OCI-LY7 (cell line): ENCODE measurements at regions not wholly inside any gene's neighbourhood (a gene's known extent, or its start where the extent isn't known, plus 50 kb on each side); places are given as distances from the start of the nearest gene placed in this dataset.

Experiments
- BruUV-seq: library from RNA; stranded (reverse); fragments of 400-500 nt; replicated peaks from 2 replicates; lab custom pipeline; 2021; lab: Mats Ljungman, UMichigan
- CTCF ChIA-PET: fragments of 300-600 bp; sonication (Branson Sonifier 250); formaldehyde crosslinking; loops from one replicate; lab custom pipeline; 2022; ENCODE audit warnings: antibody characterized with exemption; ENCODE audit not compliant: unreplicated experiment; lab: Charles Lee
- POLR2A ChIA-PET: fragments of 300-600 bp; sonication (Branson Sonifier 250); formaldehyde crosslinking; loops from one replicate; lab custom pipeline; 2022; ENCODE audit warnings: antibody characterized with exemption; lab: Charles Lee
- DNase-seq: peaks from one replicate; pipeline ENCODE4 v3.0.0-alpha.2; 2015; ENCODE audit warnings: low spot score
- H2AFZ ChIP-seq: fragments of 200-600 bp; sonication (generic), shearing (Covaris generic); 2 replicates; pipeline ENCODE4 v1.6.1; 2014; ENCODE audit warnings: mild to moderate bottlenecking, antibody characterized with exemption, low read length, moderate library complexity
- H3K27ac ChIP-seq: fragments of 200-600 bp; sonication (generic); 2 replicates; pipeline ENCODE4 v1.5.1; 2014; ENCODE audit warnings: mixed run types, low read depth, mild to moderate bottlenecking, moderate library complexity, low read length, inconsistent platforms; ENCODE audit not compliant: poor library complexity, severe bottlenecking
- H3K36me3 ChIP-seq: fragments of 200-600 bp; sonication (generic); 2 replicates; pipeline ENCODE4 v1.6.1; 2014; ENCODE audit warnings: mild to moderate bottlenecking, antibody characterized with exemption, low read length, moderate library complexity, mixed read lengths; ENCODE audit not compliant: insufficient read depth
- H3K4me1 ChIP-seq: fragments of 200-600 bp; sonication (generic); 2 replicates; pipeline ENCODE4 v1.5.1; 2014; ENCODE audit warnings: mild to moderate bottlenecking, low read length; ENCODE audit not compliant: insufficient read depth, poor library complexity, severe bottlenecking
- H3K4me2 ChIP-seq: fragments of 200-600 bp; sonication (generic); 2 replicates; pipeline ENCODE4 v1.6.1; 2014; ENCODE audit warnings: mild to moderate bottlenecking, low read length
- H3K4me3 ChIP-seq: fragments of 200-600 bp; sonication (generic); 2 replicates; pipeline ENCODE4 v1.5.1; 2014; ENCODE audit warnings: mild to moderate bottlenecking, low read depth, low read length; ENCODE audit not compliant: poor library complexity, severe bottlenecking
- H3K79me2 ChIP-seq: fragments of 200-600 bp; sonication (generic); 2 replicates; pipeline ENCODE4 v1.6.1; 2016; ENCODE audit warnings: low read depth, mild to moderate bottlenecking, low read length, moderate library complexity, mixed read lengths; ENCODE audit not compliant: insufficient read depth
- H3K9me2 ChIP-seq: fragments of 200-600 bp; sonication (generic); 2 replicates; pipeline ENCODE4 v1.6.1; 2016; ENCODE audit warnings: mild to moderate bottlenecking, low read length, mixed read lengths; ENCODE audit not compliant: insufficient read depth
- H3K9me3 ChIP-seq: fragments of 200-600 bp; sonication (generic); 2 replicates; pipeline ENCODE4 v1.6.1; 2014; ENCODE audit warnings: mild to moderate bottlenecking, mixed run types, low read length, mixed read lengths
- H4K20me1 ChIP-seq: fragments of 200-600 bp; sonication (generic); 2 replicates; pipeline ENCODE4 v1.6.1; 2014; ENCODE audit warnings: mild to moderate bottlenecking, antibody characterized with exemption, low read length, moderate library complexity, mixed read lengths; ENCODE audit not compliant: insufficient read depth
- EZH2phosphoT487 ChIP-seq: fragments of 200-600 bp; sonication (generic); IDR thresholded peaks from 2 replicates; pipeline ENCODE4 v1.6.1; 2018; ENCODE audit warnings: low read depth, borderline replicate concordance, mild to moderate bottlenecking, mixed run types, antibody characterized with exemption, low read length, moderate library complexity, mixed read lengths
- intact Hi-C: fragments of 100-400 bp; cut with micrococcal nuclease; formaldehyde crosslinking; loops from one replicate; pipeline ENCODE4 v1.10.0; 2022; ENCODE audit not compliant: unreplicated experiment
- TF ChIP-seq, protein P1 (sequence below): fragments of 200-600 bp; sonication (generic); conservative IDR thresholded peaks from 2 replicates; pipeline ENCODE4 v1.5.1; 2014; ENCODE audit warnings: mild to moderate bottlenecking, antibody characterized with exemption, low read length, moderate library complexity, mixed read lengths

DNA sequence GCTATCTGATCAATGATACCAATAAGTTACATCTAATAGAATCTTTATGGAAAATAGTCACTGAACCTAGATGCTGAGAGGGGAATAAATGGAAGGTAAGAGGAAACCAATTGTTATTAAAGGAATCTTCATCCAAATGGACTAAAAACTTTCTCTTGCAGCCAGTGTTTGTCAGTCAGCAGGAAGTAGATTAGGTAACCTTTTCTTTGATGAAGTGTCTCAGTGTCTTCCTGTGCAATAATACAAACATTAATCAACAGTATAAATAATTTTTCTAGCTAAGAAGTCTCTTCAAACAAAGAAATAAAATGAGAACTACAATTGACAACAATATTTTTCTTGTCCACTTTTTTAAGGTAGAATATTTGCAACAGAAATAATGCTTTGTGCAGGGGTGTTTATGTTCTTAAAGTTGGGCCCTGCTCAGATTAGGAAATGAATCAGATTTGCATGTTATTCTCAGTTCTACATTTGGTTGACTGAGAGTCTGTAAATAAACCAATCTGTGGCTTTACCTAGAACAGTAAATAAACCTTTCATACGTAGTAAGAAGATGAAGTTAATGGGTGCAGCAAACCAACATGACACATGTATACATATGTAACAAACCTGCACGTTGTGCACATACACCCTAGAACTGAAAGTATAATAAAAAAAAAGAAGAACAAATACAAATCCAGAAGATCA lies 391.4 kb downstream of the MRPL39 start:
- intact Hi-C loops: no loop called here
- CTCF ChIA-PET: no interaction called here
- Histone ChIP-seq H3K27ac (no peak overlapping the region), H3K4me2 (no peak overlapping the region), H3K79me2 (no peaks in the 10 kb centered on the region), H4K20me1 (no peaks in the 10 kb centered on the region), H3K36me3 (no peaks in the 10 kb centered on the region), H3K4me1 (no peaks in the 10 kb centered on the region), H3K4me3 (no peak overlapping the region), H2AFZ (no peak overlapping the region), H3K9me3 (0 out of 2 replicates have a peak, but pooled peaks cover 28% of the 10 kb centered on the region), H3K9me2 (no peaks in the 10 kb centered on the region)
- POLR2A ChIA-PET: interaction anchor here (0.7 kb wide), 1 partner anchor 252 kb away, joined by 3 read pairs; no protein-coding TSS in a partner anchor
- BruUV-seq: no TSS peak
- DNase-seq: no peak
- TF ChIP-seq, protein P1, sequence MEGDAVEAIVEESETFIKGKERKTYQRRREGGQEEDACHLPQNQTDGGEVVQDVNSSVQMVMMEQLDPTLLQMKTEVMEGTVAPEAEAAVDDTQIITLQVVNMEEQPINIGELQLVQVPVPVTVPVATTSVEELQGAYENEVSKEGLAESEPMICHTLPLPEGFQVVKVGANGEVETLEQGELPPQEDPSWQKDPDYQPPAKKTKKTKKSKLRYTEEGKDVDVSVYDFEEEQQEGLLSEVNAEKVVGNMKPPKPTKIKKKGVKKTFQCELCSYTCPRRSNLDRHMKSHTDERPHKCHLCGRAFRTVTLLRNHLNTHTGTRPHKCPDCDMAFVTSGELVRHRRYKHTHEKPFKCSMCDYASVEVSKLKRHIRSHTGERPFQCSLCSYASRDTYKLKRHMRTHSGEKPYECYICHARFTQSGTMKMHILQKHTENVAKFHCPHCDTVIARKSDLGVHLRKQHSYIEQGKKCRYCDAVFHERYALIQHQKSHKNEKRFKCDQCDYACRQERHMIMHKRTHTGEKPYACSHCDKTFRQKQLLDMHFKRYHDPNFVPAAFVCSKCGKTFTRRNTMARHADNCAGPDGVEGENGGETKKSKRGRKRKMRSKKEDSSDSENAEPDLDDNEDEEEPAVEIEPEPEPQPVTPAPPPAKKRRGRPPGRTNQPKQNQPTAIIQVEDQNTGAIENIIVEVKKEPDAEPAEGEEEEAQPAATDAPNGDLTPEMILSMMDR: no peak
- no peak for TF ChIP-seq EZH2phosphoT487

DNA sequence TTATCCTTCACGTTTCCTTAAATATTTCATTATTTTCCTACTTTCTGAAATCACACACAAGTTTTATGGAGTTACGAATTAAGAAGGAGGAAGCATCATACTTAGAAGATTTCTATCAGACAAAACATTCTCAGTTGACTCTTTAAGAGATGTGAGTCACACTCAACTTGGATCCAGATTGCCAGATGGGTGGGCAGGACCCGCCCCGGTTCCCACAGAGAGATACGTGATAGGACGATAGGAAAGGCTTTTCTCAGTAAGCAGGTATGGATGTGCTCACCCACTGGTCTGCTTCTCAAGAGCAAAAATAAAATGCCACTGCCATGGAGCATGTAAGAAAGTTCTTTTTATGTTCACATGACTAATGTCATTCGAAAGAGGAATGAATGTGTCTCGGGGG lies 392.6 kb downstream of the MRPL39 start:
- POLR2A ChIA-PET: no interaction called here
- no peaks in the 10 kb centered on the region for H3K9me2 ChIP-seq

More for the DNA sequence above, 392.6 kb downstream of the MRPL39 start:
- Histone ChIP-seq H4K20me1 (no peaks in the 10 kb centered on the region), H3K4me1 (no peaks in the 10 kb centered on the region), H3K4me2 (no peak overlapping the region), H3K27ac (no peak overlapping the region), H3K4me3 (no peak overlapping the region), H3K9me3 (0 out of 2 replicates have a peak, but pooled peaks cover 20% of the 10 kb centered on the region), H2AFZ (no peak overlapping the region), H3K36me3 (no peaks in the 10 kb centered on the region), H3K79me2 (no peaks in the 10 kb centered on the region)
- TF ChIP-seq, protein P1: no peak
- no peak for TF ChIP-seq EZH2phosphoT487
- no TSS peak for BruUV-seq
- CTCF ChIA-PET: no interaction called here
- intact Hi-C loops: no loop called here
- no peak for DNase-seq
